ENCODE measurements at regions not wholly inside any gene's neighbourhood (a gene's known extent, or its start where the extent isn't known, plus 50 kb on each side); places are given as distances from the start of the nearest gene placed in this dataset.

DNA sequence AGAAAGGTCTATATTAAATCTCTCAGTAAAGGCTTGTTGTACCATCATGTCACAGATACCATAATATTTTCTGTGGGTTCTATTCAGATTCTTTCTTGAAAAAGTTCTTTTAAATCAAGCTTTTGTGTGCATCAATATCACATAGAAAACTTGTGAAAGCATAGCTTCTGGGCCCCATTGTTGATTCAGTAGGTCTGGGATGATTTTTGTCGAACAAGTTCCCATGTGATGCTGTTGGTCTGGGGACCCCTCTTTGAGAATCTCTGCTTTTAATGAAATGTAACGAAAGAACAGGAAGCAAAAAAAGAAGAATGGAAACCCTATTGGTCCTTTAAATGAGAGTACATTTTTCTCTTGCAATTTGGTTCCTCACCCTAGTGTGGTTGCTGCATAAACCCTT, 597.7 kb upstream of the CITED2 start:
- no peaks in the 10 kb centered on the region for H3F3A ChIP-seq (ENCODE audit: low read depth)
- H3K4me2 ChIP-seq: no peak overlapping the region
- H3K27me3 ChIP-seq: no peaks in the 10 kb centered on the region
- no peak overlapping the region for H3K4me3 ChIP-seq
- H2AFZ ChIP-seq (replicated peaks): peak overlapping the region; percentile 65
- no peaks in the 10 kb centered on the region for H3K4me1 ChIP-seq
- H3K27ac ChIP-seq: no peak overlapping the region
- no peak for DNase-seq (ENCODE audit: low spot score)
- Mint-ChIP-seq H3K27ac (peak overlapping the region; percentile 7), H3K4me3 (no peak overlapping the region), H3K9me3 (peaks cover 22% of the 10 kb centered on the region), H3K4me1 (peaks cover 14% of the 10 kb centered on the region), H3K36me3 (peaks cover 15% of the 10 kb centered on the region), H3K27me3 (ENCODE audit: insufficient read depth, low read depth) (no peaks in the 10 kb centered on the region)
- H3K36me3 ChIP-seq: no peaks in the 10 kb centered on the region
- H3K9me3 ChIP-seq (ENCODE audit: low read depth): no peaks in the 10 kb centered on the region
- no peaks in the 10 kb centered on the region for H3K79me2 ChIP-seq (ENCODE audit: low read depth)
- no peak for TF ChIP-seq EZH2phosphoT487 (IDR thresholded peaks at IDR 0.05)
- no peak for TF ChIP-seq CTCF (IDR thresholded peaks at IDR 0.05)
- TF ChIP-seq EZH2 (IDR thresholded peaks at IDR 0.05): no peak
- no peak overlapping the region for H3K9ac ChIP-seq
- no peaks in the 10 kb centered on the region for H4K20me1 ChIP-seq (ENCODE audit: low read depth)

DNA sequence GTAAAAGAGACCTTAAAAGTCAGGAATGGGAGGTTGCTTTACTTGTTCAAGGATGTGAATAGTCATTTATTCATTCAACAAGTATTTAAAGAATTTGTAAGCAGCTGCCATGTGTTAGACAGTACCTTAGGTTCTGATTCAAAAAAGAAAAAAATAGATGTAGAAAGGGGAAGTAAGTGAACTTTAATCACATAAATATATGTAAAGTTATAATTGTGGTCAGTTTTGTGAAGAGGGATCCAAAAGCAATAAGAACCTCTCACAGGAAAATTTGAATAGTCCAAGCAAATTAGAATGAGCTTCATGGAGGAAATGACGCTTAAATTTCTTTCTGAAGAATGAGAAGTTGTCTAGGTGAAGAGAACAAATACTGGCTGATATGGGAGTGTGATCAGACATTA, 596.1 kb upstream of the CITED2 start:
- no peak for DNase-seq (ENCODE audit: low spot score)
- peaks cover 12% of the 10 kb centered on the region for H3K36me3 Mint-ChIP-seq
- Histone ChIP-seq H3K36me3 (no peaks in the 10 kb centered on the region), H2AFZ (replicated peaks) (no peak overlapping the region), H3K27ac (no peak overlapping the region), H3K9me3 (ENCODE audit: low read depth) (no peaks in the 10 kb centered on the region), H3K79me2 (ENCODE audit: low read depth) (no peaks in the 10 kb centered on the region), H3K4me3 (no peak overlapping the region), H3K27me3 (no peaks in the 10 kb centered on the region), H3F3A (ENCODE audit: low read depth) (peaks cover 1% of the 10 kb centered on the region), H3K4me1 (peaks cover 6% of the 10 kb centered on the region), H3K4me2 (no peak overlapping the region), H3K9ac (no peak overlapping the region), H4K20me1 (ENCODE audit: low read depth) (no peaks in the 10 kb centered on the region)
- peaks cover 18% of the 10 kb centered on the region for H3K9me3 Mint-ChIP-seq
- H3K4me3 Mint-ChIP-seq: no peak overlapping the region
- H3K4me1 Mint-ChIP-seq: peaks cover 21% of the 10 kb centered on the region
- no peaks in the 10 kb centered on the region for H3K27me3 Mint-ChIP-seq (ENCODE audit: insufficient read depth, low read depth)
- TF ChIP-seq EZH2phosphoT487 (IDR thresholded peaks at IDR 0.05) (no peak), EZH2 (IDR thresholded peaks at IDR 0.05) (no peak), CTCF (IDR thresholded peaks at IDR 0.05) (no peak)
- H3K27ac Mint-ChIP-seq: no peak overlapping the region

GRCh38 chr6:139967497-139967896, 593.0 kb upstream of the CITED2 start:
- H3K27ac Mint-ChIP-seq: no peak overlapping the region
- no peak overlapping the region for H3K4me2 ChIP-seq
- peaks cover 18% of the 10 kb centered on the region for H3K9me3 Mint-ChIP-seq
- H3K27me3 Mint-ChIP-seq (ENCODE audit: insufficient read depth, low read depth): no peaks in the 10 kb centered on the region
- H3K36me3 ChIP-seq: no peaks in the 10 kb centered on the region
- H2AFZ ChIP-seq (replicated peaks): no peak overlapping the region
- H3K4me1 Mint-ChIP-seq: peaks cover 35% of the 10 kb centered on the region
- no peak for DNase-seq (ENCODE audit: low spot score)
- peaks cover 12% of the 10 kb centered on the region for H3K36me3 Mint-ChIP-seq
- no peak overlapping the region for H3K9ac ChIP-seq
- no peak overlapping the region for H3K4me3 Mint-ChIP-seq
- H3K79me2 ChIP-seq (ENCODE audit: low read depth): no peaks in the 10 kb centered on the region
- no peak for TF ChIP-seq EZH2phosphoT487 (IDR thresholded peaks at IDR 0.05)
- no peak for TF ChIP-seq CTCF (IDR thresholded peaks at IDR 0.05)
- TF ChIP-seq EZH2 (IDR thresholded peaks at IDR 0.05): no peak
- H3K4me1 ChIP-seq: peaks cover 26% of the 10 kb centered on the region
- no peaks in the 10 kb centered on the region for H4K20me1 ChIP-seq (ENCODE audit: low read depth)
- H3K4me3 ChIP-seq: no peak overlapping the region
- H3K27ac ChIP-seq: no peak overlapping the region
- peaks cover 7% of the 10 kb centered on the region for H3F3A ChIP-seq (ENCODE audit: low read depth)
- no peaks in the 10 kb centered on the region for H3K27me3 ChIP-seq
- no peaks in the 10 kb centered on the region for H3K9me3 ChIP-seq (ENCODE audit: low read depth)
